GM18909 (cell line): ENCODE measurements at regions not wholly inside any gene's neighbourhood (a gene's known extent, or its start where the extent isn't known, plus 50 kb on each side); places are given as distances from the start of the nearest gene placed in this dataset.
A peak's percentile ranks its signal among the peaks of the same experiment; 100 is the strongest.
"Not testable (repeated sequence)": the region's sequence is repeated elsewhere in the genome, so short reads cannot be mapped to it uniquely, and the experiment has no call there.

Experiments
- ATAC-seq: cut with Tn5 transposase; IDR thresholded peaks from one replicate; pipeline ENCODE4 v1.9.1; 2021; ENCODE audit warnings: mild to moderate bottlenecking; ENCODE audit not compliant: unreplicated experiment, poor library complexity

DNA sequence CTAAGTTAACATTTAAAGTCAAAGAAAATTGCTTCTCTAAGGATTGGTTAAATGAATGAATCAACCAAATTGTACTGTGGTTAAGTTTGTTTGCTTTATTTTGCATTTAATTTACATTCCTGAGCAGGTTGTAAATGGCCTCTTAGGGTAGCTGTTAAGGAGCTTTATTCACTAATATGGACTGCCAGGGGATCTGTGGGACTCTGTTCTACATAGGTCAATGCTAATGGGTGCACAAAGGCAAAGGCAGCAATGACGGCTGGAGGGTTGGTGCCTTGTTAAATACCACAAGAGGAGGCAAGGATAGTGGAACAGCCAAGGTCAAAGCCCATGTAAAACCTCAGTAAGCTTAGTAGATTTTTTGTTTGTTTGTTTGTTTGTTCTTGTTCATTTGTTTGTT, 89.3 kb upstream of the P2RY1 start:
- ATAC-seq: no peak

DNA sequence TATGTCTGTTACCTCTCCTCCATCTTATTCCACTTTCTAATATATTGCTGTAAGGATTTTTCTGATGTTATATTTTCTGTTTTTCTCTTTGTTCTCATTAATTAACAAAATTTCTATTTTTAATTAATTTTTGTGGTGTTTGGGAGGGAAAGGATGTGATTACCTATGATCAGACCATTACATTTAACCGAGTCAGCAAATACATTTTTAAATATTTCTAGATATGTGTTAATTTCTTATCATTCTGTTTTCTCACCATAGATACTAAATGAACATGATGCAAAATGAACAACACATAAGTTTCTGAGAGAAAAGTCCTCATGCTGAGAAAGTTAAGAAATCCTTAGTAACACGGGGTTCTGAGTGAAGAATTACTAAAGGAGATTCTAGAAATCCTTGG, 80.6 kb upstream of the P2RY1 start:
- ATAC-seq: no peak

DNA sequence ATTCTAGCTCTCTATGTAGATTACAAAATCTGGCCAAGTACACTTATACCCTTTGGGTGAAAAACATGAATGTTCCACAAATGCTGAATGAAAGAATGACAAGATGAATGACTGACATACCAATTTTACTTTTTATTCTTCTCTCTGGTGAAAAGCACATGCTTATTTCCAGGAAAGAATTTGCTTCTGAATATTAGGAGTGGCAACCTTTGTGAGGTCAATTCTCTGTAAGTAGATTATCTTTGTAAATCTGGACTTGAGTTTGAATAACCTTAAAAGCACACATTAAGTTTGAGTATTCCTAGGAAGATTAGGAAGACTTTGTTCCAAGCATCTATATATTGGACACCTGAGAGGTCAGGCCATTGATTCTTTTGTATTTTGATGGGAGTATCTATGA, 78.1 kb upstream of the P2RY1 start:
- ATAC-seq: no peak

DNA sequence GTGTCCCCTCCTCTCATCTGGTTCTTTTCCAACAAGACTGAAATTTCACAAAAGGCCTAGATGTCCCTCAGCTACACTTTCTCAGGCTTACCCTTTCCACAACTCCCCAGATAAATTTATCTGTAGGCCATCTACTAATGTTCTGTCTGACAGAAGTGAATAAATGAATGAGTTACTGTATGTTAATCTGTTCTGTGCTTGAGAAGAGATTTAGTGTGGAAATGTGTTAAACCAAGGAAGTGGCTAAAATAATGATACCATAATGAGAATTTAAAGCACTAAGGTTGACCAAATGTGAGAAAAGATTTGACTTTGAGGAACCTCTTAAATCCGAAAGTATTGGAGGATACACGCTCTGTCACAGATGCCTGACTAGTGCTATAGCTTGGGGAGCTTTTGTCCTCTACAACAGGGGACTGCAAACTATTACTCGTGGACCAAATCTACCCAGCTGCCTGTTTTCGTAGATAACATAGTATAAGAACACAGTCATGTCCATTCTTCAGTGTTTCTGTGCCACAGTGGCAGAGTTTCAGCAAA, 74.8 kb upstream of the P2RY1 start:
- ATAC-seq: peak; percentile 72

DNA sequence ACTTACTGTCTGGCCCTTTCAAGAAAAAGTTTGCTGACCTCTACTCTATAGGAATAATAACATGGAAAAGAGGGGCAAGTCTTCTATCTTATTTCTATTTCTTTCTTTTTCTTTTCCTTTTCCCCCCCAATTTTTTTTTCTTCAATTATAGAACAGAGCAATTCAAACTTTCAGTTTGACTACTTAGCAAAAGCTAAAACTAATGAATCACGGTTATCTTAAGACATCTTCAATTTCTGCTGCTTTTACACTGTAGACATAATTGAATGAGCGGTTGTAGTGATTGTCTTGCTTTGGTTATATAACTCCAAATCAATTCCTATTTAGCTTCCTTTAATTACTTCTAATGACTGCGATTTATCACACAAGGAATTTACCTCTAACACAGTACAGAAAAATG, 74.3 kb upstream of the P2RY1 start:
- ATAC-seq: peak; percentile 16

DNA sequence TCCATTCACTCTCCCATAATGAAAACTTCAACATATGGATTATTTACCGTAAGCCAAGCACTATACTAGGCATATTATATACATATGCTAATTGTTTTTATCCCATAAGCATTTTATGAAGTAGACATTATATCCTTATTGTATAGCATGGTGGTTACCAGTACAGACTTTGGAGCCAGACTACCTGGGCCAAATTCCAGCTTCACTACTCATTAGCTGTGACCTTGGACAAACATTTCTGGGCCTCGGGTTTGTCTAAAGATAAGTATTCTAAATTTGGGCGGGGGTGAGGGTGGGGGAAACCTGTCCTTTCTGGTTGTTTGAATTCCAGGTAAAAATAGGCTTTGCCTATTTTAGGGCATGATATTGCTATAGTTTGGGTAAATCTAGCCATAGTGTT, 66.5 kb upstream of the P2RY1 start:
- ATAC-seq: no peak

DNA sequence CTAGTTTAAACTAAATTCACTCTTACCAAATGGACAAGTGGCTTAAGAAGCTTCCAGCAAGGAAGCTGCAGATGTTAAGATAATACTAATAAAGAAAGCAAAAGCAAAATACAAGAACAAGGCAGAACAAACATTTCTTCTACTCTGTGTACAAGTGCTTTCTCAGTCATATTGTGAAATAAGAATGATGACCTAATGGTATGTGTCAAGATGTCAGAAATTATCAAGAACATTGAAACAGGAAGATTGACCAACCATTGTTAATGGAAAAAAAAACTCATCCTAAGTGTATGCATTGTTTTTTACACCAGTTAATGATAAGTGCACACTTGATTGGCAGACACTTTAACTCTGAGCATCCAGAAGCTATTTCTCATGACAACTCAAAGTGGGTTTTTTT, 65.4 kb upstream of the P2RY1 start:
- peak; percentile 86 for ATAC-seq

DNA sequence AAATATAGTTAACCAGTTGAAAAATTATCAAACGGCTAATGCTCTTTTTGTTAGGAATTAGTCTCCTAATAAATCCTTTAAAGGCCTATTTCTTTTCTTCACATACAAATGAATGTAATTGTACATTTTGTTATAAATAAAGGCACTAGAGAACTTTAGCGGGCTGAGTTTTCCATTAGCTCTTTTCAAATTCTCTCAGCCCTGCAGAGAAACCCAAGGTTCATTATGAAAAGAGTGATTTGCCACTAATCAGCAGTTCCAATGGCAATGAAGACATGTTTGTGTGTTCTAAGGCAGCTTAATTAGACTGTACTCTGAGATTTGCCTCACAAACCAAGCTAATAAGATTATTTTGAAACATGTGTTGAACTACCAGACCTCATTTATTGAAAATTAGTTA, 64.6 kb upstream of the P2RY1 start:
- ATAC-seq: no peak

DNA sequence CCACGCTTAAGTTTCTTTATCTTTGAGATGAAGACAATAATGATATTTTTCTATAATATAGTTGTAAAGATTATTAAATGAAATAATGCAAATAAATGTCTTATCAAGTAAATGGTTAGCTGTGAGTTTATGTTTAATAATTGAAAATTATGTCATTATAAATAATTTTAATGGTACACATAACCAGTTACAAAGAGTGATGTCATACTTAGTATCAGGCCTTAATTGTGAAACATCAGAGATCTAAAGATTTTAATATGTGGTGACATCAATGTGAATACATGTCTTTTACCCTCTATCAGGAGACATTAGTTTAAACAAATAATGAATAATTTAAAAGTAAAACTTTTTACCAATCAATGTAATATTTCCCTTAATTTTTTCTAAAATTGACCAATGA, 63.8 kb upstream of the P2RY1 start:
- ATAC-seq: no peak

DNA sequence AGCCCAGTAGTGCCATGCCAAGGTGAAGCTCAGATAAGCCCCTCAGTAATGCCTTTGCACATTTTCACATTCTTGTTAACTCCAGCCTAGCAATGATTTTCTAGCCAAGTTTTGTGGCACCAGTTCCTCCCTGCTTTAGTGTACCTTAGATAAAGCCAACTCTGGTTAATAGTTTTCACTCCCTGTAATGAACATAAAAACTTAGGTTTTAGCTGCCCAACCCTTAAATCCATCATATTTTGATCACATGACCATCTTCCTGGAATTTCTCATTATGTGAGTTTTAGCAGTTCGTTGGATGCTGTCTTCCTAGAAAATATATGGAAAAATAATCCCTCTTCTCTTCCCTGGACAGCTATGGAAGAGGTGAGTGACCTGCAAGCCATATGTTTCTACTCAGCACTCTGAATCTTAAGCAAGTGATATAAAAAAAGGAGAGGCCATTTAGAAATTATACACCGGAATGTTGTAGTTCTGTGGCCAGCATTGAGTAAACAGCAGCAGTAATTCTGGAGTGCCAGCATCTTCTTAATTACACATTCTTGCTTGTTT, 62.2 kb upstream of the P2RY1 start:
- no peak for ATAC-seq

DNA sequence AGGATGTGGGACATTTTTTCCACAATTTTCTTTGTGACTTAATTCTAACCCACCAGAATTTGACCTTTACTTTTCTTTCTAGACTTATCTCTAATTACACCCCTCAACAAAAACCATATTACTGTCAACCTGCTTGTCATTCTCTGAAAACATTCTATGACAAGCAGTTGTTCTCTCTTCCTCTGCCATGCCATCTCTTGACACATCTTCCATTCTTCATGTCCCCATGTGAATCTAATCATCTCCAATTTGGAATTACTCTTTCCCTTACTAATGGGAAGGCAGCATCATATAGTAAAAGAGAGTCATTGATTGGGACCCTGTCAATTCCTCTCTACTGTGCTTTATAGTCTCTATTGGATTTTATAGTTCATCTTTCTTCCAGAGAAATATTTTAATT, 61.3 kb upstream of the P2RY1 start:
- no peak for ATAC-seq

DNA sequence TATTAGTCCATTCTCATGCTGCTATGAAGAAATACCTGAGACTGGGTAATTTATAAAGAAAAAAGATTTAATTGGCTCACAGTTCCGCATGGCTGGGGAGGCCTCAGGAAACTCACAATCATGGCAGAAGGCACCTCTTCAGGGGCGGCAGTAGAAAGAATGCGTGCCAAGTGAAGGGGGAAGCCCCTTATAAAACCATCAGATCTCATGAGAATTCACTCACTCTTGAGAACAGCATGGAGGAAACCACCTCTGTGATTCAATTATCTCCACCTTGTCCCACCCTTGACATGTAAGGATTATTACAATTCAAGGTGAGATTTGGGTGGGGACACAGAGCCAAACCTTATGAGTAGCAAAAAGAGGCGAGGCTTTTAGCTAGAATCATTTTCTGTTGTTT, 60.7 kb upstream of the P2RY1 start:
- not testable (repeated sequence) for ATAC-seq

DNA sequence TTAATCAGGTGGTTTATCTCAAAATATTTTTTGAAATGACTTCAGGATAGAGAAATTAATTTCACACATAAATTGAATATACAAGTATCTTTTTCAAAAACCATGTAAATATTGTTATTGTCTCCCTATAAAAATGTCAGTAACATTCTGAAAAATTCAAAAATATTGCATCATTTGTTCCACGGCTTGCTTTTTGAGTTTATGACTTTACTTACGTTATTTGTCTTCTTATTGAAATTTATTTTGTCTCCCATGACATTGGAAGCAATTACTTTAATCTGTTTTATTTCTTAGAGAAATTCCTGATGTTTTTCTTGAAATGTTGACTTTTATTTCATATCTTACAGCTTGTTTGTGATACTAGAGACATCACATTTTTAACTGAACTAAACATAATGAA, 56.9 kb upstream of the P2RY1 start:
- no peak for ATAC-seq

DNA sequence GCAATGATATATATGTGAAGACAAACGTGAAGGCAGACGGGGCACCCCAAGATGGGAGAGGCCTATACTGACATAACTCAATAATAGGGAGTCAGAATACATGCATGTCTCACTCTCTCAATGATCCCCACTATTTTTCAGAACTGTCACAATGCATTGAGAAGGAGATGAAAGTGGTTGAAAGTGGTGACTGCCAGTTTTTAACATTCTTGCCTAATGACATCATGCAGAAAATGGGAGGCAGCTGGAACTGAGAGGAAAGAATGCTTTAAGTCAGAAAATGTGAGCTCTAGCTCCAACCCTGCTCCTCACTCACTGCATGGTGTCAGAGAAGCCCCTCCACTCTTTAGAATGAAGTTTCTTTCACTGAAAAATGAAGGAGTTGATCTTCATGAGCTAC, 55.3 kb upstream of the P2RY1 start:
- no peak for ATAC-seq

DNA sequence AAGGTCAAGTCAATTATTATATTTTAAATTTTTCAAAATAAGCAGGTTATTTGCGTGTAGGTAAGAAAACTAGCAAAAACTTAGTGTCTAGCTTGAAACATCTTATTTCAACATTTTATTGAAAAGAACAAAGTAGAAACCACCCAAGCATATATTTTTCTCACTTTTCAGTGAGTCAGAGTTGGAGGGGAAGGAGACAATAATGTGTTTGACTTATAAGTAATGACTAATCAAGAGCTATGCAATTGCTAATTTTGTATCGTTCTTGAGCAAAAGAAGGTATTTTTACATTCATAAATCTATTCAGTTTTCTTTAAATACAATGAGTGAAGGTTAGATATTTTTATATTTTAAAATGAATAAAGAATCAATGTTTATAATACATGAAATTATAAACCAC, 54.4 kb upstream of the P2RY1 start:
- ATAC-seq: no peak

DNA sequence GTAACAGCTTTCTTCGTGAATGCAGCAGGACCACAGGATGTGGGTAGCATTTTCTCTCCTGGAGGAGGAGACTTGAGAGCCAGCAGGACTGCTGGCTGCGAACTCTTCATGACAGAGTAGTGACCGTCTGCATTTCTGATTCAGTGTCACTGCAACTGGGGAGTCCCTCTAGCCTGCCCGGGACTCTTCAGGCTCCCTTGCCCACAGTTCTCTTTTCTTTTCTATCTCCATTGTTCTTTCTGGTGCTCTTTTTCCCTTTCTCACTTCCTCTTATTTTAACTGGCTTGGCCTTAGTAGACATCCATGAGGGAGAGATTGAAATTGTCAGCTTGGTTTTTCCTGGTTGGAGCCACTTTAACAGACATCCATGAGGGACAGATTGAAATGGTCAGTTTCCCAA, 49.9 kb upstream of the P2RY1 start:
- no peak for ATAC-seq
